ENCODE measurements at regions not wholly inside any gene's neighbourhood (a gene's known extent, or its start where the extent isn't known, plus 50 kb on each side); places are given as distances from the start of the nearest gene placed in this dataset.

- TF ChIP-seq, protein P1, sequence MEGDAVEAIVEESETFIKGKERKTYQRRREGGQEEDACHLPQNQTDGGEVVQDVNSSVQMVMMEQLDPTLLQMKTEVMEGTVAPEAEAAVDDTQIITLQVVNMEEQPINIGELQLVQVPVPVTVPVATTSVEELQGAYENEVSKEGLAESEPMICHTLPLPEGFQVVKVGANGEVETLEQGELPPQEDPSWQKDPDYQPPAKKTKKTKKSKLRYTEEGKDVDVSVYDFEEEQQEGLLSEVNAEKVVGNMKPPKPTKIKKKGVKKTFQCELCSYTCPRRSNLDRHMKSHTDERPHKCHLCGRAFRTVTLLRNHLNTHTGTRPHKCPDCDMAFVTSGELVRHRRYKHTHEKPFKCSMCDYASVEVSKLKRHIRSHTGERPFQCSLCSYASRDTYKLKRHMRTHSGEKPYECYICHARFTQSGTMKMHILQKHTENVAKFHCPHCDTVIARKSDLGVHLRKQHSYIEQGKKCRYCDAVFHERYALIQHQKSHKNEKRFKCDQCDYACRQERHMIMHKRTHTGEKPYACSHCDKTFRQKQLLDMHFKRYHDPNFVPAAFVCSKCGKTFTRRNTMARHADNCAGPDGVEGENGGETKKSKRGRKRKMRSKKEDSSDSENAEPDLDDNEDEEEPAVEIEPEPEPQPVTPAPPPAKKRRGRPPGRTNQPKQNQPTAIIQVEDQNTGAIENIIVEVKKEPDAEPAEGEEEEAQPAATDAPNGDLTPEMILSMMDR (IDR thresholded peaks at IDR 0.05): no peak
- TF ChIP-seq EP300 (IDR thresholded peaks at IDR 0.05) (no peak), POLR2A (IDR thresholded peaks at IDR 0.05) (no peak)
Observed at GRCh38 chr12:67804168-67804567, 155.6 kb downstream of the DYRK2 start.

All from ovary (tissue), 3 donors.